GM18858 (cell line): ENCODE measurements at regions not wholly inside any gene's neighbourhood (a gene's known extent, or its start where the extent isn't known, plus 50 kb on each side); places are given as distances from the start of the nearest gene placed in this dataset.
"Not testable (repeated sequence)": the region's sequence is repeated elsewhere in the genome, so short reads cannot be mapped to it uniquely, and the experiment has no call there.

Source experiments
- ATAC-seq: cut with Tn5 transposase; IDR thresholded peaks from one replicate; pipeline ENCODE4 v1.9.1; 2021; ENCODE audit not compliant: unreplicated experiment

GRCh38 chr9:27801545-27801944 lies 228.3 kb upstream of the C9orf72 start:
- ATAC-seq = no peak

GRCh38 chr9:27802418-27802817 lies 229.1 kb upstream of the C9orf72 start:
- ATAC-seq = no peak

- no peak for ATAC-seq
Measured at GRCh38 chr9:27808864-27809263, 235.6 kb upstream of the C9orf72 start.

GRCh38 chr9:27817747-27818146 lies 244.5 kb upstream of the C9orf72 start:
- ATAC-seq = no peak

- ATAC-seq = no peak
Measured at GRCh38 chr9:27818348-27818747, 245.1 kb upstream of the C9orf72 start.

GRCh38 chr9:27828908-27829307 lies 255.6 kb upstream of the C9orf72 start:
- no peak for ATAC-seq

- no peak for ATAC-seq
Measured at GRCh38 chr9:27829621-27830020, 256.3 kb upstream of the C9orf72 start.

GRCh38 chr9:27832108-27832507 lies 258.8 kb upstream of the C9orf72 start:
- not testable (repeated sequence) for ATAC-seq

GRCh38 chr9:27835286-27835685 lies 262.0 kb upstream of the C9orf72 start:
- ATAC-seq = no peak

GRCh38 chr9:27835746-27836145 lies 262.5 kb upstream of the C9orf72 start:
- no peak for ATAC-seq

- no peak for ATAC-seq
Measured at GRCh38 chr9:27836661-27837401, 263.6 kb upstream of the C9orf72 start.

- ATAC-seq = no peak
Measured at GRCh38 chr9:27838876-27839275, 265.6 kb upstream of the C9orf72 start.

- ATAC-seq = not testable (repeated sequence)
Measured at GRCh38 chr9:27839767-27840166, 266.5 kb upstream of the C9orf72 start.

- no peak for ATAC-seq
Measured at GRCh38 chr9:27844797-27845196, 271.5 kb upstream of the C9orf72 start.

- no peak for ATAC-seq
Measured at GRCh38 chr9:27847380-27847779, 274.1 kb upstream of the C9orf72 start.

GRCh38 chr9:27847818-27848217 lies 274.5 kb upstream of the C9orf72 start:
- no peak for ATAC-seq

- ATAC-seq = no peak
Measured at GRCh38 chr9:27848315-27848714, 275.0 kb upstream of the C9orf72 start.

GRCh38 chr9:27851858-27852257 lies 278.6 kb upstream of the C9orf72 start:
- no peak for ATAC-seq

GRCh38 chr9:27853529-27853928 lies 280.2 kb upstream of the C9orf72 start:
- no peak for ATAC-seq

- no peak for ATAC-seq
Measured at GRCh38 chr9:27856054-27856453, 282.8 kb upstream of the C9orf72 start.

- no peak for ATAC-seq
Measured at GRCh38 chr9:27856748-27857147, 283.5 kb upstream of the C9orf72 start.

- no peak for ATAC-seq
Measured at GRCh38 chr9:27861887-27862286, 288.6 kb upstream of the C9orf72 start.
